ENCODE measurements at regions not wholly inside any gene's neighbourhood (a gene's known extent, or its start where the extent isn't known, plus 50 kb on each side); places are given as distances from the start of the nearest gene placed in this dataset.
A peak's percentile ranks its signal among the peaks of the same experiment; 100 is the strongest.

DNA sequence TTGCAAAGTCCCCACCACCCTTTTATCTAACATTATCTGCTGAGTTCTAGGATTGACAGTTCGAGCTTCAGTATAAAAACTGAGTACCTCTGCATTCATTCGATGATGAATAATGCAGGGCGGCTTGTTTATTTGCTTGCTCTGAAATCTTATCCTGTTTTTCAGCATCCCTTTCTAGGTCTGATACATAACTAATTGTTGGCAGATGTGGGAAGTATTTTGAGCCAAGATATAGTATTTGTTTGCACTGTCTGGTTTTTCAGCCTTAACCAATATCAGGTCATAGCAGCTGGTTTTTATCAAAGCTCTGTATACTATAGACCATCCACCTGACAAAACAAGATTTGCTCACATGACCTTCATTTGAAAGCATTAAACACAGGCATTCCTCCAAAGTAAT, 161.4 kb downstream of the TFEC start:
- H3K9ac ChIP-seq (ENCODE audit: low read length) = no peak overlapping the region
- H3K79me2 ChIP-seq (replicated peaks; ENCODE audit: insufficient read depth, low read length) = no peaks in the 10 kb centered on the region
- TF ChIP-seq POLR2AphosphoS5 (IDR thresholded peaks at IDR 0.05) = no peak
- no peak for TF ChIP-seq TAF1 (IDR thresholded peaks at IDR 0.05; ENCODE audit: low read depth)
- no peak for TF ChIP-seq MXI1 (conservative IDR thresholded peaks at IDR 0.05; ENCODE audit: poor library complexity, severe bottlenecking)
- no peak for TF ChIP-seq EP300 (conservative IDR thresholded peaks at IDR 0.05; ENCODE audit: poor library complexity, severe bottlenecking)
- TF ChIP-seq, protein P1, sequence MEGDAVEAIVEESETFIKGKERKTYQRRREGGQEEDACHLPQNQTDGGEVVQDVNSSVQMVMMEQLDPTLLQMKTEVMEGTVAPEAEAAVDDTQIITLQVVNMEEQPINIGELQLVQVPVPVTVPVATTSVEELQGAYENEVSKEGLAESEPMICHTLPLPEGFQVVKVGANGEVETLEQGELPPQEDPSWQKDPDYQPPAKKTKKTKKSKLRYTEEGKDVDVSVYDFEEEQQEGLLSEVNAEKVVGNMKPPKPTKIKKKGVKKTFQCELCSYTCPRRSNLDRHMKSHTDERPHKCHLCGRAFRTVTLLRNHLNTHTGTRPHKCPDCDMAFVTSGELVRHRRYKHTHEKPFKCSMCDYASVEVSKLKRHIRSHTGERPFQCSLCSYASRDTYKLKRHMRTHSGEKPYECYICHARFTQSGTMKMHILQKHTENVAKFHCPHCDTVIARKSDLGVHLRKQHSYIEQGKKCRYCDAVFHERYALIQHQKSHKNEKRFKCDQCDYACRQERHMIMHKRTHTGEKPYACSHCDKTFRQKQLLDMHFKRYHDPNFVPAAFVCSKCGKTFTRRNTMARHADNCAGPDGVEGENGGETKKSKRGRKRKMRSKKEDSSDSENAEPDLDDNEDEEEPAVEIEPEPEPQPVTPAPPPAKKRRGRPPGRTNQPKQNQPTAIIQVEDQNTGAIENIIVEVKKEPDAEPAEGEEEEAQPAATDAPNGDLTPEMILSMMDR (IDR thresholded peaks at IDR 0.05; ENCODE audit: poor library complexity, severe bottlenecking) = no peak
- H3K4me2 ChIP-seq (ENCODE audit: low read length) = no peak overlapping the region
- H3K27me3 ChIP-seq (ENCODE audit: insufficient read depth, low read depth, low read length) = no peaks in the 10 kb centered on the region
- no peaks in the 10 kb centered on the region for H3K9me3 ChIP-seq (ENCODE audit: low read length)
- no peak overlapping the region for H3K4me3 ChIP-seq (ENCODE audit: low read length)
- no peaks in the 10 kb centered on the region for H3K36me3 ChIP-seq (ENCODE audit: insufficient read depth, low read length)
- H3K9me2 ChIP-seq (ENCODE audit: insufficient read depth, low read length) = no peaks in the 10 kb centered on the region
- H3K27ac ChIP-seq (ENCODE audit: low read length) = no peak overlapping the region
- H3F3A ChIP-seq (ENCODE audit: insufficient read depth, low read length, poor library complexity, severe bottlenecking) = no peaks in the 10 kb centered on the region
- H2AFZ ChIP-seq (ENCODE audit: low read depth, low read length) = no peak overlapping the region
- H4K20me1 ChIP-seq (ENCODE audit: insufficient read depth) = no peaks in the 10 kb centered on the region

DNA sequence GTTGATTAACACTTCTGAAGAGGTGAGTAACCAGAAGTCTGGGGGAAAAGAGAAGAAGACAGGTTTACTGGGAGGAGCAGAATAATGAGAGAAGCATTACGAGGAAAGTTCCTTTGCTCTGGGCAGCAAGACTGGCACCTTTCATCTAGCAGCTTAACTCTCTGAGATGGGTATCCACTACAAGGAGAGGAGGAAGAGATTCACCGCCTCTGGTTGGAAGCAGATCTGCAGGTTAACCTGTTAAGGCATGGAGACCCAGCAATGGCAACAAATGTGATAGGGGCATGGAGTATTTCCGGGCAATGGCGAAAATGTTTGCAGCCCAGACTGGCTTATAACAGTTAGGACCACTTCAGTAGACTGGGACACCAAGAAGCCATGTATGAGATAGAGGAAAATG, 162.2 kb downstream of the TFEC start:
- H4K20me1 ChIP-seq (ENCODE audit: insufficient read depth) = no peaks in the 10 kb centered on the region
- H2AFZ ChIP-seq (ENCODE audit: low read depth, low read length) = no peak overlapping the region
- H3K36me3 ChIP-seq (ENCODE audit: insufficient read depth, low read length) = no peaks in the 10 kb centered on the region
- no peak overlapping the region for H3K9ac ChIP-seq (ENCODE audit: low read length)
- no peaks in the 10 kb centered on the region for H3K9me2 ChIP-seq (ENCODE audit: insufficient read depth, low read length)
- H3K79me2 ChIP-seq (replicated peaks; ENCODE audit: insufficient read depth, low read length) = no peaks in the 10 kb centered on the region
- TF ChIP-seq EP300 (conservative IDR thresholded peaks at IDR 0.05; ENCODE audit: poor library complexity, severe bottlenecking) (no peak), EZH2 (IDR thresholded peaks at IDR 0.05; ENCODE audit: borderline replicate concordance, insufficient read depth, low read length, poor library complexity, severe bottlenecking) (no peak), POLR2AphosphoS5 (IDR thresholded peaks at IDR 0.05) (no peak), TAF1 (IDR thresholded peaks at IDR 0.05; ENCODE audit: low read depth) (no peak), RAD21 (conservative IDR thresholded peaks at IDR 0.05) (no peak)
- H3K4me3 ChIP-seq (ENCODE audit: low read length) = no peak overlapping the region
- no peaks in the 10 kb centered on the region for H3F3A ChIP-seq (ENCODE audit: insufficient read depth, low read length, poor library complexity, severe bottlenecking)
- H3K4me2 ChIP-seq (ENCODE audit: low read length) = no peak overlapping the region
- H3K27me3 ChIP-seq (ENCODE audit: insufficient read depth, low read depth, low read length) = no peaks in the 10 kb centered on the region
- H3K9me3 ChIP-seq (ENCODE audit: low read length) = no peaks in the 10 kb centered on the region
- no peak overlapping the region for H3K27ac ChIP-seq (ENCODE audit: low read length)

DNA sequence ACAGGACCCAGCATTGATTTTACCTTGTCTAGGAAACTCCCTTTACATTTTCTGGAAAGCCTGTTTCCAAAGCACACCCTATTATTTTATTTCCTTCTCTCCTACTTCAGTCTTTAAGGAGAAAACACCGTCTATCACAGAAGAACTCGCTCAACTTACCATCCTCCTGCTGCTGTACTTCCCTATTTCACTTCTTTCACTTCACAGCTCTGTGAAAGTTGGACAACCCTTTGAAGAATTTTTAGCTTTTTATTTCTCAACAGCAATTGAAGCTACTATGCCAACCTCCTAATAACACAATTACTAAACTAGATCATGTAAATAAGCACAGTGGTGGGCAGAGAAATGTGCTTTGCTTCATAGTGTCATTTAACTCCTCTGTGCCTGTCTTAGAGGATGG, 166.5 kb downstream of the TFEC start:
- H2AFZ ChIP-seq (ENCODE audit: low read depth, low read length) = no peak overlapping the region
- no peaks in the 10 kb centered on the region for H3F3A ChIP-seq (ENCODE audit: insufficient read depth, low read length, poor library complexity, severe bottlenecking)
- no peak overlapping the region for H3K4me2 ChIP-seq (ENCODE audit: low read length)
- H3K36me3 ChIP-seq (ENCODE audit: insufficient read depth, low read length) = no peaks in the 10 kb centered on the region
- H3K9me3 ChIP-seq (ENCODE audit: low read length) = no peaks in the 10 kb centered on the region
- H3K27me3 ChIP-seq (ENCODE audit: insufficient read depth, low read depth, low read length) = no peaks in the 10 kb centered on the region
- H3K27ac ChIP-seq (ENCODE audit: low read length) = no peak overlapping the region
- H4K20me1 ChIP-seq (ENCODE audit: insufficient read depth) = no peaks in the 10 kb centered on the region
- no peaks in the 10 kb centered on the region for H3K9me2 ChIP-seq (ENCODE audit: insufficient read depth, low read length)
- no peak overlapping the region for H3K4me3 ChIP-seq (ENCODE audit: low read length)
- H3K9ac ChIP-seq (ENCODE audit: low read length) = no peak overlapping the region
- no peaks in the 10 kb centered on the region for H3K79me2 ChIP-seq (replicated peaks; ENCODE audit: insufficient read depth, low read length)
- TF ChIP-seq POLR2AphosphoS5 (IDR thresholded peaks at IDR 0.05) = no peak
- no peak for TF ChIP-seq EP300 (conservative IDR thresholded peaks at IDR 0.05; ENCODE audit: poor library complexity, severe bottlenecking)

DNA sequence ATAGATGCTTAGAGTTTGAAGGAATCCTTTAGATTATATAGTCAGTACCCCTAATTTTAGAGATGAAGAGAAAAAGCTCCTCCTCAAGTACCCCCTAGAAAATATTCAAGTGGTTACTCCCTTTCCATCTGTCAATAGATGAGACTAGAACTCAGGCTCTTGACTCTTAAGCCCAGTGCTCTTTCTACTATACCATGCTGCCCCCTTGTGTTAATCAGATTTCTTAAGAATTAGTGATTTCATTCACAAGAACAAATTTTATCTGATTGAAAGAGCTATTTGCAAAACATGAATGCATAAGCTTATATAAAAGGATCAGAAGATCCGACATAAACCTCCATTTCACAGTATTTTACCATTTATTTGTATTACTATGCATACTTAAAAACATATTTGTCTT, 179.3 kb downstream of the TFEC start:
- no peaks in the 10 kb centered on the region for H3F3A ChIP-seq (ENCODE audit: insufficient read depth, low read length, poor library complexity, severe bottlenecking)
- H3K27me3 ChIP-seq (ENCODE audit: insufficient read depth, low read depth, low read length) = no peaks in the 10 kb centered on the region
- no peak overlapping the region for H3K4me3 ChIP-seq (ENCODE audit: low read length)
- H3K9me3 ChIP-seq (ENCODE audit: low read length) = no peaks in the 10 kb centered on the region
- TF ChIP-seq, protein P1 (IDR thresholded peaks at IDR 0.05; ENCODE audit: poor library complexity, severe bottlenecking) = peak; percentile 43
- TF ChIP-seq EP300 (conservative IDR thresholded peaks at IDR 0.05; ENCODE audit: poor library complexity, severe bottlenecking) (no peak), RAD21 (conservative IDR thresholded peaks at IDR 0.05) (peak; percentile 60), SMC3 (conservative IDR thresholded peaks at IDR 0.05; ENCODE audit: poor library complexity) (peak; percentile 49)
- no peak overlapping the region for H2AFZ ChIP-seq (ENCODE audit: low read depth, low read length)
- no peaks in the 10 kb centered on the region for H3K36me3 ChIP-seq (ENCODE audit: insufficient read depth, low read length)
- no peak overlapping the region for H3K9ac ChIP-seq (ENCODE audit: low read length)
- H4K20me1 ChIP-seq (ENCODE audit: insufficient read depth) = no peaks in the 10 kb centered on the region
- no peak overlapping the region for H3K27ac ChIP-seq (ENCODE audit: low read length)
- no peaks in the 10 kb centered on the region for H3K9me2 ChIP-seq (ENCODE audit: insufficient read depth, low read length)
- H3K79me2 ChIP-seq (replicated peaks; ENCODE audit: insufficient read depth, low read length) = no peaks in the 10 kb centered on the region
- no peak overlapping the region for H3K4me2 ChIP-seq (ENCODE audit: low read length)

Measured in neural cell (in vitro differentiated cells).